ENCODE measurements at regions not wholly inside any gene's neighbourhood (a gene's known extent, or its start where the extent isn't known, plus 50 kb on each side); places are given as distances from the start of the nearest gene placed in this dataset.

GRCh38 chr5:159768243-159768642 lies 148.0 kb upstream of the ADRA1B start:
- DNase-seq: no peak

- DNase-seq: no peak
These were observed 143.6 kb upstream of the ADRA1B start for GRCh38 chr5:159772698-159773061.

GRCh38 chr5:159773062-159773924 lies 143.0 kb upstream of the ADRA1B start:
- no peak for DNase-seq

- DNase-seq: no peak
These were observed 141.7 kb upstream of the ADRA1B start for GRCh38 chr5:159774476-159775031.

GRCh38 chr5:159775890-159776289 lies 140.4 kb upstream of the ADRA1B start:
- DNase-seq: no peak

- no peak for DNase-seq
These were observed 139.1 kb upstream of the ADRA1B start for GRCh38 chr5:159777049-159777660.

GRCh38 chr5:159779481-159779880 lies 136.8 kb upstream of the ADRA1B start:
- no peak for DNase-seq

- no peak for DNase-seq
These were observed 136.0 kb upstream of the ADRA1B start for GRCh38 chr5:159780246-159780645.

- no peak for DNase-seq
These were observed 134.6 kb upstream of the ADRA1B start for GRCh38 chr5:159781626-159782157.

- no peak for DNase-seq
These were observed 133.9 kb upstream of the ADRA1B start for GRCh38 chr5:159782197-159782994.

- no peak for DNase-seq
These were observed 133.3 kb upstream of the ADRA1B start for GRCh38 chr5:159782995-159783300.

- DNase-seq: no peak
These were observed 132.5 kb upstream of the ADRA1B start for GRCh38 chr5:159783726-159784247.

GRCh38 chr5:159784993-159785392 lies 131.3 kb upstream of the ADRA1B start:
- DNase-seq: no peak

GRCh38 chr5:159785656-159786055 lies 130.6 kb upstream of the ADRA1B start:
- no peak for DNase-seq

GRCh38 chr5:159786201-159786600 lies 130.1 kb upstream of the ADRA1B start:
- DNase-seq: no peak

- no peak for DNase-seq
These were observed 129.2 kb upstream of the ADRA1B start for GRCh38 chr5:159786901-159787691.

- DNase-seq: no peak
These were observed 128.4 kb upstream of the ADRA1B start for GRCh38 chr5:159787837-159788236.

GRCh38 chr5:159788835-159789331 lies 127.4 kb upstream of the ADRA1B start:
- no peak for DNase-seq

- no peak for DNase-seq
These were observed 124.1 kb upstream of the ADRA1B start for GRCh38 chr5:159792180-159792579.

GRCh38 chr5:159797261-159797970 lies 118.9 kb upstream of the ADRA1B start:
- no peak for DNase-seq

- DNase-seq: no peak
These were observed 116.6 kb upstream of the ADRA1B start for GRCh38 chr5:159799701-159800100.

Data from NCI-H774 (cell line).